GM21619 (cell line): ENCODE measurements at regions not wholly inside any gene's neighbourhood (a gene's known extent, or its start where the extent isn't known, plus 50 kb on each side); places are given as distances from the start of the nearest gene placed in this dataset.
"Not testable (repeated sequence)": the region's sequence is repeated elsewhere in the genome, so short reads cannot be mapped to it uniquely, and the experiment has no call there.

Experiments
- ATAC-seq: cut with Tn5 transposase; IDR thresholded peaks from one replicate; pipeline ENCODE4 v1.9.1; 2021; ENCODE audit not compliant: unreplicated experiment

DNA sequence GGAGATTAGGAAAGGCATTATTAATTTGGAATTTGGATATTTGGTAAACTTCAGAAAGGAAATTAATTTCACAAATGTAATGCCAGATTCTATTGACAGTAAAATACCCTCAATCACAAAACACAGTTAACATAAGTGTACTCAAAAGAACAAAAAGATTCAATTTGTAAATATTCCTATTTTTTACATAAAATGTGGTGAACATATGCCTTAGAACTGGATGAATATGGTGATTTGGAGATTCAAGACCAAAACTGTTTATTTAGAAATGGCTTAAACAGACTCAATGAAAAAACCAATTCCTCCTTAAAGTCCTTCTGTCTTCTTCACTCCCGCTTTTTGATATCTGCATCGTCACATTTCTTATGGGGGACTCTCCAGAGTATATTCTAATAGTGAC lies 417.6 kb upstream of the TENM3 start:
- no peak for ATAC-seq

DNA sequence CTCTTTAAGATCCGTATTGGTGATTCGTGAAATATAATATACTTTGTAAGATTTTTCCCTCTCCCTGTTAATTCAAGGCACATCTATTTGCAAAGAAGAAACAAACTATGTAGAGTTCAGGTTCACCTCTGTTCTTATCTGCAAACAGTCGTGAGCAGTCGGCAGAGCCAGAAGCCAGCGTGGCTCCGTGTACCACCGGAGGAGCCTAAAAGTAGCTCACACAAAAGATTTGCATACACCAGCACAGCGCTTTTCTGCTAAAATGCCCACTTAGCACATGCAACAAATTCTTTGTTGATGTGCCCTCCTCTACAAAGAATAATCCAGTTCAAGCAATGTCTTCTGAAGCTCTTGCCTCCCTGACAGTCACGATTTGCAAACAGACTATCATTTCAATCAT lies 416.0 kb upstream of the TENM3 start:
- ATAC-seq: no peak

DNA sequence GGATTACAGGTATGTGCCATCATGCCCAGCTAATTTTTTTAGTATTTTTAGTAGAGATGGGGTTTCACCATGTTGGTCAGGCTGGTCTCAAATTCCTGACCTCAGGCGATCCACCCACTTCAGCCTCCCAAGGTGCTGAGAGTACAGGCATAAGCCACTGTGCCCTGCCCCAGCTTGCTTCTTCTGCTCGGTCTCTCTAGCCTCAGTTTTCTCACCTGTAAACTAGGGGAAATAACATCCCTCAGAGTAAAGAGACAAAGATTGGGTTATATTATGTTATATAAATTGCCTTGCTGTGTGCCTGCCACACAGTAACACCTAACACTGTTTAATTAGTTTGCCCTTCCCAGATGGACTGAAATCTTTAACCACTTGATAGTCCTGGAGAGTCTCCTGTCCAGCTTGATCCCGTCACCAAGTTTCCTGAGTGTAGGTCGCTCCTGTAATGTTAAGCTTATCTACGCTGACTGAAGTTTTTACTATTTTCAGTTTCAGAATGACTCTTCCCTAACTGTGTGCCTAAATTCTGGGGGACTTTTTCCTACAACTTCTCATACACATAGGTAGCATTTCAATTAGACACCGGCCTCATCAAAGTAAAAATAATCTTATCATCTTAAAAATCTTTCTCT lies 412.7 kb upstream of the TENM3 start:
- ATAC-seq: peak; percentile 60

GRCh38 chr4:181834071-181834470 lies 409.1 kb upstream of the TENM3 start:
- ATAC-seq: no peak

DNA sequence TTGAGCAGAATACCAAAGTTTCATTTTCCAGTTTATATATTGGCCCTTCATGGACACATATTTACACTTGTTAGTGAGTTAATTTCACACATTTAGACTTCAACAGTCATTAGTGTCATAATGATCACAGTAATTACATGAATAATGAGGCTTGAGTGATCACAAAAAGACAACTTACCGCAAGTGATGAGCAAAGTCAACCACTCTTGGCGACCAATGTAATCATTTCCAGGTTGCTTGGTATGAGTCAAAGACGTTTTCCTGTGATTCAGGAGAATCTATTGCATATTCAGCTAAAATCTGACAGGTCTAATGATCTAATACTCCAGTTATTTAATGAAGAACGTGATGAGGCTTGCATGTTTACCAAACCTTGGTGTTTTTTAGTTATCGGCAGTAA lies 407.9 kb upstream of the TENM3 start:
- no peak for ATAC-seq

DNA sequence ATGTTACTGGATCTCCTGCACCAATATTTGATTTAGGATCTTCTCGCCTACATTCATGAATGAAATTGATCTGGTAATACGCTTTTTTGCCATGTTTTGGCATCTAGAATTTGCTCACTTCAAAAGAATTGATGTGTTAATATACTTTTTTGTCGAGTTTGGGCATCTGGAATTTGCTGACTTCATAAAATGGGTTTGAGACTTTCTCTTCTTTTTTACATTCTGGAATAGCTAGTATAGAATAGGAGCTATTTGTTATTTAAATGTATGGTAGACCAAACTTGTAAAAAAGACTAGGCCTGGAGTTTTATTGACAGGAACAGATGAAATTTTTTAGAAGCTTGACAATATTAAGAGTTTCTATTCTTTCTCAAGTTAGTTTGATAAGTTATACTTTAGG lies 404.9 kb upstream of the TENM3 start:
- ATAC-seq: no peak

GRCh38 chr4:181843797-181844196 lies 399.4 kb upstream of the TENM3 start:
- not testable (repeated sequence) for ATAC-seq

GRCh38 chr4:181845617-181846016 lies 397.6 kb upstream of the TENM3 start:
- no peak for ATAC-seq

GRCh38 chr4:181846934-181847333 lies 396.3 kb upstream of the TENM3 start:
- ATAC-seq: no peak

- no peak for ATAC-seq
Measured at GRCh38 chr4:181848357-181848756, 394.8 kb upstream of the TENM3 start.

DNA sequence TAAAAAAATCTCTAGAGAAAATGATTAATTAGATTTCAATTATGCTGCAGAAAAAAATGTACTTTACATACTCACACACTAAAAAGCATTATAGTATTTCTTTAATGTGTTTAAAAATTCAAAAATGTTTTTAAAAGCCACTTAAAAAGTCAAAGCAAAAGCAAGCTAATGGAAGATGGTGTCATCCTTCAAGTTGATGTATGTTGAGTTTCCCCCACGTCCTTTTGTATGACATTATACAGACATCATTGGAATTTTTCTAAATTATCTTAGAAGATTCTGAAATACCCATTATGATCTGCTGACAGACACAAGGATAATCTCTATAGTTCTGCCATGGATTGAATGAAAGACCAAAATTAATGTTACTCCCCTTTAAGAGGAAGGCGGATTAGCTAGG lies 393.7 kb upstream of the TENM3 start:
- ATAC-seq: no peak

DNA sequence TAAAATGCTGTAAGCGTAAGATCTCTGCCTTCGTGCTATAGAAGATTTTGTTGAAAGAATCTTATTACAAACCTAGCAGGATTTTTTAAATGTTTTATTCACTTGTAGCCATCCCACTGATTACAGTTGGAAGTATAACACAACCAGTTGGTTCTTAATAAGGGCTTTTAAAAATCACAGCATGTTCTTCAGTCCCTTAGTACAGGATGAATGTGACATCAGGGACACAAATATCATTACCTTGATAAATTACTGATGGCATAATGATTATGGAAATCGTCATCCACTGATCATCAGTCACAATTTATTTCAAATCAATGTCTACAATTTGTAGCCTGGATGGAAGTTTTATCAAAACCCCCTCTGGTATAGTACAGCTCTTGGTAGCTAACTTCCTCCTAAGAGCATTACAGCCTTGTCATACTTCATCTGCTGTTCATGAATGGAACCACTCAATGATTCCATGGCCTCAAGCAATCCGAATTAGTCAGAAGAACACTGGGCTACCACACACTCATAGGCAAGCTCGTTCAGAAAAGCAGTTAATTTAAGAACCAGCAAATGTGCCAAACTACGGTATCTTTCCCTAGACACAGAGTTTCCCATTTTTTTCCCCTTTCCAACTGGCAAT lies 389.2 kb upstream of the TENM3 start:
- ATAC-seq: no peak

DNA sequence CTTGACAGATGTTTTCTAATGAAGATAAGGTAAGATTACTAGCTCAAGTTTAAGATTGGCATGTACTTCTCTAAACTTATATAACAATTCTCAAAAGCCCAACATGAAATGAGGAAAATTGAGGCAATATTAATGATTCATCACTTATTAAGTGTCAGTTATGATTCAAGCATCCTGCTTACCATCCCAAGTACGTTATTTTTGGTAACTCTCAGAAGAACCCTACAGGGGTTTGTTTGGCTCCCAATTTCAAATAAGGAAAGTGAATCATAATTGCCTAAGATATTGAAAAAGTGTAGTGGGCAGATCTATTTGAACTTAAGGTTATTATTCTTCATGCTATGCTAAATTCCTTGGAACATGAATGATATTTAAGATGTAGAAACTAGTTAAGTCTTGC lies 387.9 kb upstream of the TENM3 start:
- ATAC-seq: no peak

DNA sequence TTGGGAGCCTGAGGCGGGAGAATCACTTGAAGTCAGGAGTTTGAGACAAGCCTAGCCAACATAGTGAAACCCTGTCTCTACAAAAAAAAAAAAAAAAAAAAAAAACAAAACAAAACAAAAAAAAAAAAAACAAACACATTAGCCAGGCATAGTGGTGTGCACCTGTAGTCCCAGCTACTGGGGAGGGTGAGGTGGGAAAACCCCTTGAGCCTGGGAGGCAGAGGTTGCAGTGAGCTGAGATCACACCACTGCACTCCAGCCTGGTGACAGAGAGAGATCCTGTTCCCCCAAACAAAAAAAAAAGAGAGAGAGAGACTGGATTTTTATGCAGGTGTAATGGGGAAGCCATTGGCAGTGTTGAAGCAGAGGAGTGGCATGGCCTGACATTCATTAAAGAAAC lies 385.7 kb upstream of the TENM3 start:
- not testable (repeated sequence) for ATAC-seq

- no peak for ATAC-seq
Measured at GRCh38 chr4:181858741-181859140, 384.5 kb upstream of the TENM3 start.

DNA sequence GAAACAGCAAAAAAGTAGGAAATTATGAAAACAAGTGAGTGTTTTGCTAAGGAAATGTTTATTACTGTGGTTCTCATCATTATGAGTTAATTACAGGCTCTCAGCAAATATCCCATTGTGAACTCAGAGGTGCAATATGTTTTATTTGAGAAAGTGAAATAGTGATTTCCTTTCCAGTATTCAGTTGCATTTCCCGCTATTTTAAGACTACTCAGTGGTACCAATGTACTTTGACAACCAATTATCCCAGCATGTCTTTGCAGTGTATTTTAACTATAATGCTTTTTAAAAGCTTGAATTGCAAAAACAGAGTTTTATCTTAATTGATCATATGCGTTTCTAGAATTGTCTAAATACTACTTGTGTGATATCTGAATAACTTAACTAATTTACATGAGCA lies 383.8 kb upstream of the TENM3 start:
- no peak for ATAC-seq

GRCh38 chr4:181860157-181860556 lies 383.0 kb upstream of the TENM3 start:
- no peak for ATAC-seq

DNA sequence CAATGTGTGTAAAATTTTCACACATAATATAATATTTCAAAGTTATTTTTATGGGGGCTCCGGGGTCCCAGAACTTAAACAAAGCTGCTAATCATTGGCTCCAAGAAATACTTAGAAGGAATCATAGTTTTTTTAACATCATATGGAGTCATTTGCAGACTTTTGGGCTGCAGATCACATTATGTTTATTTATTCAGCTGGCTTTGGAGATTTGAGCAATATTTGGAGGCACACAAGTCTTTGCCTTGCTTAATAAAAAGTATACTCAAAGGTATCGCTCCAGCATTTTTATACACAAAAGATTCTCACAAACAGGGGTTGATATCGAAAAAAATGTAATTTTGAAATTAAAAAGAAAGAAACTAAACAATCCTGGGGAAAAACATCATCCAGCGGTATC lies 382.5 kb upstream of the TENM3 start:
- no peak for ATAC-seq

DNA sequence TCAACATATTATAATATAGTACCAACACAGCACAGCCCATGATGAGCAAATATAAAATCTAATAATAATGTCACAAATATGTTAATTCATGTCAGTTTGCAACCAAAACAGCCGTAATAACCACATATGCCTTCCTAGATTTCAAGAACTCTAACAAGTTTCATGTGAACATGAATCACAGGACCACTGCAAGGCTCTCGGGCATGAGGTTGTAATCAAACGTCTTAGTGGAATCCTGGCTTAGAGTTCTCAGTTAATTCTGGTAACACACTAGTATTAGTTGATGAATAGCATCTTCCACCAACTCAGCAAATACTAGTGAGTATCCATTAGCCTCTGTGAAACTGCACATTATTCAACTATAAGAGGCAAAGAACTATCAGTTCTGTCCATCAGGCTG lies 379.3 kb upstream of the TENM3 start:
- ATAC-seq: no peak

DNA sequence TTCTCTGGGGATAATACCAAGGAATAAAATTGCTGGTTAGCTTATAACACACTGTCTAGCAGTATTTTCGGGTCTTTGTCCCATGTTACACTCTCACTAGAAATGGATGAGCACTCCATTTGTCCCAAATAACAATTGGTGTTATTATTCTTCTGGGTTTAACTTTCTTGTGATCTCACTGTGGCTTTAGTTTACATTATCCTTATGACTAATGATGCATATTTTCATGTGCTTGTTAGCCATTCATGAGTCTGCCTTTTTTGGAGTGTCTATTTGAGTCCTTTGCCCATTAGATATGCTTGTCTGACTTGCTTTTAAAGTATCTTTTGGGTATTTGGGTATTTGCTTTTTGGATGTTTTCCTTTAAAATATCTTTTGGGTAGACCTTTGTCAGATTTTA lies 372.9 kb upstream of the TENM3 start:
- ATAC-seq: no peak

GRCh38 chr4:181874602-181875001 lies 368.6 kb upstream of the TENM3 start:
- ATAC-seq: no peak

GRCh38 chr4:181877329-181877848 lies 365.8 kb upstream of the TENM3 start:
- ATAC-seq: no peak

DNA sequence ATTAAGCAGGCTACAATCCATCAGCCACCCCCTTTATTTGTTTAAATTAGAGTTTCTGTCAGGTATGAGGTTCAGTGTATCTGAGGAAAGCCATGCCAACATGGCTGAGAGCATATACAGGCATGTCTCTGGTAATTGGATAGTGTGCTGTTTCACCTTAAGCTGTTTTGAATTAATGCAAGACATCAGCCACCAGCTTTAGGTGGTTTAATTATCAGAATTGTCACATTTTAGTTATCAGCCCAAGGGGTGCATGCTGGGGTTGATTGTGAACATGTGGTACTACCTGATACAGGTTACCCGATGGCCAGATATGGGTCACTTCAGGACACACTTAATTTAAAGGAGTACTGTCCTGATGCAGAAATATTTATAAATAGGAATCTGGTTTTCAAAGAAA lies 353.2 kb upstream of the TENM3 start:
- ATAC-seq: no peak
